Suprapubic skin (tissue), 4 donors: ENCODE measurements at regions not wholly inside any gene's neighbourhood (a gene's known extent, or its start where the extent isn't known, plus 50 kb on each side); places are given as distances from the start of the nearest gene placed in this dataset.

Experiments
- EP300 ChIP-seq: sonication (generic); formaldehyde crosslinking; IDR thresholded peaks from one replicate; pipeline ENCODE4 v1.6.1; 2017; ENCODE audit warnings: antibody characterized with exemption
- POLR2A ChIP-seq, 2 donors: fragments of 450-650 bp; IDR thresholded peaks; one replicate each; pipeline ENCODE4 v1.6.1; 2017; ENCODE audit warnings: antibody characterized with exemption in 2 of 2, mild to moderate bottlenecking in 2 of 2, moderate library complexity in 2 of 2
- POLR2AphosphoS5 ChIP-seq, 3 donors: sonication (generic); formaldehyde crosslinking; IDR thresholded peaks; one replicate each; pipeline ENCODE4 v1.6.1; 2017; ENCODE audit warnings: antibody characterized with exemption in 3 of 3
- TF ChIP-seq, protein P1 (sequence below), 2 donors: fragments of 200-600 bp in 1 of 2; fragments of 450-650 bp in 1 of 2; sonication (generic) in 1 of 2; IDR thresholded peaks; one replicate each; pipeline ENCODE4 v1.5.1; 2016 to 2019; ENCODE audit warnings: antibody characterized with exemption in 2 of 2, mild to moderate bottlenecking in 1 of 2, moderate library complexity in 1 of 2

GRCh38 chr15:70438776-70439175 is 324.6 kb downstream of the UACA start:
- TF ChIP-seq, protein P1, sequence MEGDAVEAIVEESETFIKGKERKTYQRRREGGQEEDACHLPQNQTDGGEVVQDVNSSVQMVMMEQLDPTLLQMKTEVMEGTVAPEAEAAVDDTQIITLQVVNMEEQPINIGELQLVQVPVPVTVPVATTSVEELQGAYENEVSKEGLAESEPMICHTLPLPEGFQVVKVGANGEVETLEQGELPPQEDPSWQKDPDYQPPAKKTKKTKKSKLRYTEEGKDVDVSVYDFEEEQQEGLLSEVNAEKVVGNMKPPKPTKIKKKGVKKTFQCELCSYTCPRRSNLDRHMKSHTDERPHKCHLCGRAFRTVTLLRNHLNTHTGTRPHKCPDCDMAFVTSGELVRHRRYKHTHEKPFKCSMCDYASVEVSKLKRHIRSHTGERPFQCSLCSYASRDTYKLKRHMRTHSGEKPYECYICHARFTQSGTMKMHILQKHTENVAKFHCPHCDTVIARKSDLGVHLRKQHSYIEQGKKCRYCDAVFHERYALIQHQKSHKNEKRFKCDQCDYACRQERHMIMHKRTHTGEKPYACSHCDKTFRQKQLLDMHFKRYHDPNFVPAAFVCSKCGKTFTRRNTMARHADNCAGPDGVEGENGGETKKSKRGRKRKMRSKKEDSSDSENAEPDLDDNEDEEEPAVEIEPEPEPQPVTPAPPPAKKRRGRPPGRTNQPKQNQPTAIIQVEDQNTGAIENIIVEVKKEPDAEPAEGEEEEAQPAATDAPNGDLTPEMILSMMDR (IDR thresholded peaks at IDR 0.05), result no peak
- TF ChIP-seq POLR2AphosphoS5 (IDR thresholded peaks at IDR 0.05), result no peak
- no peak for TF ChIP-seq POLR2A (IDR thresholded peaks at IDR 0.05)
- TF ChIP-seq EP300, result no peak
